OCI-LY1 (cell line): ENCODE measurements at regions not wholly inside any gene's neighbourhood (a gene's known extent, or its start where the extent isn't known, plus 50 kb on each side); places are given as distances from the start of the nearest gene placed in this dataset.

Experiments
- H2AFZ ChIP-seq: fragments of 200-600 bp; sonication (generic), shearing (Covaris generic); 2 replicates; pipeline ENCODE4 v1.6.0; 2014; ENCODE audit warnings: antibody characterized with exemption, mild to moderate bottlenecking, low read length
- H3F3A ChIP-seq: fragments of 200-600 bp; sonication (generic), shearing (Covaris generic); 2 replicates; pipeline ENCODE4 v1.6.0; 2014; ENCODE audit warnings: mild to moderate bottlenecking, antibody characterized with exemption, low read length, moderate library complexity; ENCODE audit not compliant: insufficient read depth
- H3K27ac ChIP-seq: fragments of 200-600 bp; sonication (generic); 2 replicates; pipeline ENCODE4 v1.5.1; 2014; ENCODE audit warnings: low read length, mixed run types, mild to moderate bottlenecking, low read depth; ENCODE audit not compliant: poor library complexity, severe bottlenecking
- H3K27me3 ChIP-seq: fragments of 200-600 bp; sonication (generic); 2 replicates; pipeline ENCODE4 v1.6.0; 2014; ENCODE audit warnings: antibody characterized with exemption, mild to moderate bottlenecking, low read length, moderate library complexity; ENCODE audit not compliant: insufficient read depth
- H3K36me3 ChIP-seq: fragments of 200-600 bp; sonication (generic); 2 replicates; pipeline ENCODE4 v1.6.1; 2014; ENCODE audit warnings: mild to moderate bottlenecking, antibody characterized with exemption, low read length, moderate library complexity, mixed read lengths; ENCODE audit not compliant: insufficient read depth
- H3K4me1 ChIP-seq: fragments of 200-600 bp; sonication (generic); 2 replicates; pipeline ENCODE4 v1.5.1; 2014; ENCODE audit warnings: mild to moderate bottlenecking, low read length, moderate library complexity; ENCODE audit not compliant: insufficient read depth, severe bottlenecking
- H3K4me2 ChIP-seq: fragments of 200-600 bp; sonication (generic), shearing (Covaris generic); 2 replicates; pipeline ENCODE4 v1.6.1; 2014; ENCODE audit warnings: low read length
- H3K4me3 ChIP-seq: fragments of 200-600 bp; sonication (generic); 2 replicates; pipeline ENCODE4 v1.5.1; 2014; ENCODE audit warnings: low read length, low read depth, mild to moderate bottlenecking, mixed read lengths; ENCODE audit not compliant: poor library complexity, severe bottlenecking
- H3K79me2 ChIP-seq: fragments of 200-600 bp; shearing (Covaris generic); 2 replicates; pipeline ENCODE4 v1.6.1; 2016; ENCODE audit warnings: mixed run types, low read length, mixed read lengths; ENCODE audit not compliant: insufficient read depth
- H3K9ac ChIP-seq: fragments of 200-600 bp; sonication (generic), shearing (Covaris generic); 2 replicates; pipeline ENCODE4 v1.6.1; 2014; ENCODE audit warnings: mild to moderate bottlenecking, low read length, mixed read lengths
- H3K9me2 ChIP-seq: fragments of 200-600 bp; sonication (generic), shearing (Covaris generic); 2 replicates; pipeline ENCODE4 v1.6.1; 2014; ENCODE audit warnings: low read depth, mild to moderate bottlenecking, low read length, mixed read lengths
- H3K9me3 ChIP-seq: fragments of 200-600 bp; shearing (Covaris generic); 2 replicates; pipeline ENCODE4 v1.6.1; 2014; ENCODE audit warnings: low read length, mixed read lengths
- H4K20me1 ChIP-seq: fragments of 200-600 bp; sonication (generic), shearing (Covaris generic); 2 replicates; pipeline ENCODE4 v1.6.0; 2016; ENCODE audit warnings: mild to moderate bottlenecking, low read length; ENCODE audit not compliant: insufficient read depth
- CTCF ChIP-seq: fragments of 200-600 bp; sonication (generic), shearing (Covaris generic); IDR thresholded peaks from 2 replicates; pipeline ENCODE4 v1.5.1; 2017; ENCODE audit warnings: mild to moderate bottlenecking, antibody characterized with exemption, low read length, moderate library complexity, mixed read lengths
- EZH2 ChIP-seq: fragments of 200-600 bp; sonication (generic), shearing (Covaris generic); IDR thresholded peaks from 2 replicates; pipeline ENCODE4 v1.8.0; 2017; ENCODE audit warnings: borderline replicate concordance, mixed run types, mild to moderate bottlenecking, antibody characterized with exemption, low read length, moderate library complexity, mixed read lengths

- TF ChIP-seq EZH2, result no peak
- no peak for TF ChIP-seq CTCF
- Histone ChIP-seq H2AFZ (no peak overlapping the region), H3K9me2 (no peaks in the 10 kb centered on the region), H3K9ac (no peak overlapping the region), H4K20me1 (no peaks in the 10 kb centered on the region), H3K4me1 (no peaks in the 10 kb centered on the region), H3K79me2 (no peaks in the 10 kb centered on the region), H3K27ac (no peak overlapping the region), H3F3A (no peaks in the 10 kb centered on the region), H3K9me3 (no peaks in the 10 kb centered on the region), H3K4me3 (no peak overlapping the region), H3K4me2 (no peak overlapping the region), H3K36me3 (no peaks in the 10 kb centered on the region), H3K27me3 (no peaks in the 10 kb centered on the region)
Measured at GRCh38 chr17:55873017-55873758, 122.3 kb downstream of the PCTP start.

GRCh38 chr17:55883149-55883548, 132.3 kb downstream of the PCTP start:
- no peaks in the 10 kb centered on the region for H3K9me3 ChIP-seq
- H3K9ac ChIP-seq, result no peak overlapping the region
- H3K4me2 ChIP-seq, result no peak overlapping the region
- no peaks in the 10 kb centered on the region for H4K20me1 ChIP-seq
- no peak for TF ChIP-seq CTCF
- no peak for TF ChIP-seq EZH2
- H3K9me2 ChIP-seq, result no peaks in the 10 kb centered on the region
- no peaks in the 10 kb centered on the region for H3K27me3 ChIP-seq
- no peak overlapping the region for H2AFZ ChIP-seq
- H3K4me3 ChIP-seq, result no peak overlapping the region
- H3K27ac ChIP-seq, result no peak overlapping the region
- no peaks in the 10 kb centered on the region for H3K79me2 ChIP-seq
- H3K36me3 ChIP-seq, result no peaks in the 10 kb centered on the region
- no peaks in the 10 kb centered on the region for H3F3A ChIP-seq
- H3K4me1 ChIP-seq, result no peaks in the 10 kb centered on the region

GRCh38 chr17:55887531-55887930, 136.7 kb downstream of the PCTP start:
- no peak overlapping the region for H2AFZ ChIP-seq
- no peaks in the 10 kb centered on the region for H3K36me3 ChIP-seq
- no peaks in the 10 kb centered on the region for H3K4me1 ChIP-seq
- H3K79me2 ChIP-seq, result no peaks in the 10 kb centered on the region
- TF ChIP-seq EZH2 (no peak), CTCF (no peak)
- no peaks in the 10 kb centered on the region for H4K20me1 ChIP-seq
- no peaks in the 10 kb centered on the region for H3K9me2 ChIP-seq
- no peak overlapping the region for H3K4me2 ChIP-seq
- H3K9ac ChIP-seq, result no peak overlapping the region
- H3K27me3 ChIP-seq, result no peaks in the 10 kb centered on the region
- H3K9me3 ChIP-seq, result no peaks in the 10 kb centered on the region
- no peak overlapping the region for H3K27ac ChIP-seq
- H3F3A ChIP-seq, result no peaks in the 10 kb centered on the region
- H3K4me3 ChIP-seq, result no peak overlapping the region
